IPS-NIHi11 (cell line): ENCODE measurements at regions not wholly inside any gene's neighbourhood (a gene's known extent, or its start where the extent isn't known, plus 50 kb on each side); places are given as distances from the start of the nearest gene placed in this dataset.

ENCODE experiments used
- DNase-seq: peaks from one replicate; pipeline ENCODE4 v3.0.0; 2012; ENCODE audit warnings: mixed read lengths, low spot score

DNA sequence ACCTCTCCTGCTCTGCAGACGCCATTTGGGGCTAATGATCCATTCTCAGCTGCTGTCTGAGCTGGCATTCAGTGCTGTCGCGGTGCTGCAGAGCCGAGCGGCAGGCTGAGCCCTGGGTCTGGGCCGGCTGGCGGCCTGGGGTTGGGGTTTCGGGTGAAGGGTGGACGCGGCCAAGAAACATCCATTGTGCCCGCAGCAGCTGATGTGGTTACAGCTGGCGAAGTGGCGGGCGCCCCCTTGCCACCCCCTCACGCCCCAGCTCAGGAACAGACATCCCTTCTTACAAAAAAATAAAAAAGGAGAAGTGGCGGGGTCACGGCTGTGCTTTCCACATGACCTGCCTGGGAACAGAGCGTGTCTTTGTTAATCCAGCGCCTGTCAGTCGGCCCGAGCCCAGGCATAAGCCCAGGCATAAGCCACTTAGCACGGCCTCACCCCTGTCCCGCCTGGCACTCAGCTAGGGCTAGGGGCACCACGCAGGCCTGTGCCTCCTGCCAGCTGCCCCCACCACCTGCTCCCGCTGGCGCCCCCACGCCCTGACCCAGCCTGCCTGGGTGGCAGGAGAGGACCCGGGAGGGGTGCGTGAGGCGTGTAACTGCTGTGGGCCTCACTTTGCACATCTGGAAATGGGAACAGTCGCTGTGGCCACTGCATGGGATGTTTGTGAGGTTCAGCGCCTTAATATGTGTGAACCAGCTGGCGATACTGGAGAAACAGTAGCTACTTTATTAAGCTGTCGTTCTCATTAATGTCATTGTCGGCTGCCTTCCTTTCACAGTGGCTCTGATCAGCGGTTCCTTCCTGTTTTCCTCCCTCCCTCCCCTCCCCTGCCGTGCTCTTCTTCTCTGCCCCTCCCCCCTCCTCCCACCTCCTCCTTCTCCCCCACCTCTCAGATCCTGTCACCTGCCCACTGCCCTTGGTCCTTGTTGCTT lies 197.7 kb upstream of the CIBAR2 start:
- no peak for DNase-seq

DNA sequence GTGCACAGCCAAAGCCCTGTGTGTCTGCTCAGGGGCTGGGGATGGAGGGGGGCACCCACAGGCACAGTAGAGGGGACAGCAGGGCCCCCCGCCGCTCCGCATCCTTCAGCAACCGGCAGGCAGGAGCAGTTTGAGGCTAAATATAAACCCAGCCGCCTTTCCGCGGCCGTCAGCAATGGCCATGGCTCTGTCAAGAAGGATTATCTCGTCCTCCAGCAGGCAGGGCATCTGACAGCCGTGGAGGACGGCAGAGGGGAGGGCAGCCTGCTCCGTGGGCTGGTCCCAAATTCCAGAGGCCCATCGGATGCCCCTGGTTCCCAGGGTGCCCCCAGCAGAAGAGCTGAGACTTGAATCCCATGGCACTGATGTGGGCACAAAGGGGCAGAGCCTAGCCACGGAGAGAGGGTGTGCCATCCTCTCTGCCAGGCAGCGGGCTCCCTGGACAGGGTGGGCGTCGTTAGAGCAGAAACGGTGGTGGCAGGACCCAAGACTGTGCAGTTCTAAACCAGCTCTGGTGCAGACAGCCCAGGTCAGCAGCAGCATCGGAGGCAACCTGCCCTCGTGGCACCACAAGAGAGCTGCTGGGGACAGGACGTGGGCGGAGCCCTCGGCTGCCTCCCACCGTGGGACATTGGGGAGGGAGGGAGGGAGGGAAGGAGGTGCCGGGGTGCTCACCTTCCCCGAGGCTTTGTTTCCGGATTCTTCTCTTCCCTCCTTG lies 198.8 kb upstream of the CIBAR2 start:
- no peak for DNase-seq

DNA sequence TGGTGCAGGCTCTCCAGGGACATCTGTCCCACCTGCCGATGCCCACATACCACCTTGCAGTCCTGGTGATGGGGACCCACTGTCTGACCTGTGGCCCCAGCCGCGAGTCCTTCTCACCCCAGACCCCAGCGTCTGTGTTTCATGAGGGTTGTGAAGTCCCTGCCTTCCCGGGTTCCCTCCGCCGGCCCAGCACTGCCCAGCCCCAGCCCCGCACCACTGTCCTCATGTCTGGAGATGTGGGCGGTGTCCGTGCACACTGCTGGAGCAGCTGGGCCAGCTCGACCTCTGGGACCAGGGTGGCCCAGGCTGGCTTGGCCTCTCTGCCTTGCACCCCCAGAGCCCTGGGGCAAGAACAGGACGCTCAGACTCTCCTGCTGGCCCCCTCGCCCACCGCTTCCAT lies 199.5 kb upstream of the CIBAR2 start:
- no peak for DNase-seq

DNA sequence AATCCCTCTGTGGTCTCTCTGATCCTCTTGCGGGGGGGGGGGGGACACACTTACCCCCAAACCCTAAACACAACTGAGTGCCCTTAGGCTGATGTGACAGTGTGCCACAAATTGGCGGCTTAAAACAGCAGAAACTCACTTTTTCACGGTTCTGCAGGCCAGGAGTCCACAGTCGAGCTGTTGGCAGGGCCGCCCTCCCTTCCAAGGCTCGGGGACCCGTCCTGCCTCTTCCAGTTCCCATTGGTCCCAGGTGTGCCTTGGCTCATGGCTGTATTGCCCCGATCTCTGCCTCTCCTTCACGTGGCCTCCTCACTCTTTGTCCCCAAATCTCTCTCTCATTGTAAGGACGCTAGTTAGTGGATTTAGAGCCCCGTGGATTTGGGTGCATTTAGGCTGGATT lies 199.9 kb upstream of the CIBAR2 start:
- DNase-seq: no peak

DNA sequence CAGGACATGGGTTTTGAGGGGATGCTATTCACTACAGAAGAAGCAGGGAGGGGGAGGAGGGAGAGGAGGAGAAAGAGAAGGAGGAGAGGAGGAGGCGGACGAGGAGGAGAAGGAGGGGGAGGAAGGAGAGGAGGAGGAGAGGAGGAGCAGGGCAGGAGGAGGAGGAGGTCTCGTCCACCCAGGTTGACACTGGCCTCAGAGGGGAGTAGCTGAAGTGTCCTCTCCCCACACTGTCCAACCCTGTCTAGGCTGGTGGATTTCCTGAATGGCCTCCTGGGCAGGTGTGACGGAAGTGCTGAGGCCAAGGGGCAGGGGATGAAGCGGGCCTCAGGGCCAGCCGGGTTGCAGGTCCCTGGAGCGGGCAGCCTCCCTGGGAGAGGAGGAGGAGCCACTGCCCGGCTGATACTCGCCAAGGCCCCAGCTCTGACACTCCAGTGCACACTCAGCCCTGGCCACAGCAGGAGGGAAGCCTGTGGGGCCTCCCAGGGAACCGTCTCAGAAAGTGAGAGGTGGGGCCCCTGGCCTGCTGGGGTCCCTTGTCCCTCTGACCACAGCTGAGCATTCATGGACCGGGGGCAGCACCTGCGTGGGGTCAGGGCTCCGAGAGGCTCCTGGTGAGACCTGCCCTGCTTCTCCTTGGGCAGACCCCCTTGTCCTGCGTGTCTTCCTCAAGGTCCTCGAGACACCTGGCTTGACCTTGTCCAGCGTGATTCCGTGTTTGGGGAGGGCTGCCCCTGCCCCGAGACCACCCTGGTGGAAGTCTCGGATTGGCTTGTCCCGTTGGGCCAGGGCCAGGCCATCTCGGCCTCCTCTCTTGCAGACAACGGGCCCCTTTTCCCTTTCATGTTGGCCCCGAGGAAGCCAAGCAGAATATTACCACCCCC lies 200.6 kb upstream of the CIBAR2 start:
- no peak for DNase-seq

DNA sequence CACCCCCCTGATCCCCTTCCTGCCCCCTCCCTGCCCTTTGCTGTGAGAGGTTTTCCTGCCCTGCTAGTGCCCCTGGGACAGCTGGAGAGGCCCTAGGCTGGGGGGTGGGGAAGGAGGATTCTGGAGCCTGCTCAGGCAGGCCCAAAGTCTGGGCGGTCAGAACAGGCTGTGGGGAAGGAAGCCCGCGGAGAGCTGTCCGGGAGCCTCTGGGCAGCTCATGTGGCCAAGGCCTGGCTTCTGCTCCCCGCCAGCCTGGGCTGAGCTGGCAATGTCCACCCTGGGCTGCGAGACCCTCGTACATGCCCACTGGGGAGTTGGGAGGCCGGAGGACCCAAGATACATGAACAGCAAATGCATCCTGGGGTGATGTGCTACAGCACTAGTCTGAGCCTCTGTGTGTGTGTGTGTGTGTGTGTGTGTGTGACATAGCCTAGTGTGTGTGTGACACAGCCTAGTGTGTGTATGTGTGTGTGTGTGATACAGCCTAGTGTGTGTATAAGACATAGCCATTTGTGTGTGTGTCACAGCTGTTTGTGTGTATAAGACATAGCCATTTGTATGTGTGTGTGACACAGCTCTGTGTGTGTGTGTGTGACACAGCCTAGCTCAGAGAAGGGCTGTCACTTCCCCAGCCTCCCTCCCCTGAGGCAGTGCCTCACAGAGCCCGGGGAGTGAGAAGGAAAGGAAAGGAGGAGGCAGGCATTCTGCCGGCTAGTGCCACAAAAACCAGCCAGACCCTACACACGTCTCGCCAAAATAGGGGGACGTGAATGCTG lies 201.4 kb upstream of the CIBAR2 start:
- no peak for DNase-seq

- DNase-seq: no peak
Measured at GRCh38 chr16:85314512-85314971, 202.3 kb upstream of the CIBAR2 start.

GRCh38 chr16:85315866-85316265 lies 203.6 kb upstream of the CIBAR2 start:
- no peak for DNase-seq

- peak; percentile 87 for DNase-seq
Measured at GRCh38 chr16:85316321-85316919, 204.1 kb upstream of the CIBAR2 start.

GRCh38 chr16:85316944-85317343 lies 204.7 kb upstream of the CIBAR2 start:
- DNase-seq: no peak

DNA sequence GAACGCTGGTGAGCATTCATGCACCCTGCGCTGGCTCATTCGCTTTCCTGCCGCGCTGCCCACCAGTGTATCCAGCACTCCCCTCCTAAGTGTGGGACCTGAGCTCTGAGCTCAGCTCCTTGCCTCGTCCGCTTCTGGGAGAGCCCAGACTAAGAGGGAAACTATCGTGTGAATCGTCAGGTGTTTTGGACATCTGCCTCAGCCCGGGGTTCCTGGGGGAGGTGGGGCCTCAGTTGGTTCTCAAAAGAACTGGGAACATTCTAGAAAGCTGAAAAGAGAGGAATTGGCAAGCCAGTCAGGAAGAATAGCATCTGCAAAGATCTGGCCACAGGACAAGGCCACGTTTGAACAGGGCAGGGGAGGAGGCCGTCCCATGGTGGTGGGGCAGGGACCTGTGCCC lies 205.4 kb upstream of the CIBAR2 start:
- DNase-seq: no peak

DNA sequence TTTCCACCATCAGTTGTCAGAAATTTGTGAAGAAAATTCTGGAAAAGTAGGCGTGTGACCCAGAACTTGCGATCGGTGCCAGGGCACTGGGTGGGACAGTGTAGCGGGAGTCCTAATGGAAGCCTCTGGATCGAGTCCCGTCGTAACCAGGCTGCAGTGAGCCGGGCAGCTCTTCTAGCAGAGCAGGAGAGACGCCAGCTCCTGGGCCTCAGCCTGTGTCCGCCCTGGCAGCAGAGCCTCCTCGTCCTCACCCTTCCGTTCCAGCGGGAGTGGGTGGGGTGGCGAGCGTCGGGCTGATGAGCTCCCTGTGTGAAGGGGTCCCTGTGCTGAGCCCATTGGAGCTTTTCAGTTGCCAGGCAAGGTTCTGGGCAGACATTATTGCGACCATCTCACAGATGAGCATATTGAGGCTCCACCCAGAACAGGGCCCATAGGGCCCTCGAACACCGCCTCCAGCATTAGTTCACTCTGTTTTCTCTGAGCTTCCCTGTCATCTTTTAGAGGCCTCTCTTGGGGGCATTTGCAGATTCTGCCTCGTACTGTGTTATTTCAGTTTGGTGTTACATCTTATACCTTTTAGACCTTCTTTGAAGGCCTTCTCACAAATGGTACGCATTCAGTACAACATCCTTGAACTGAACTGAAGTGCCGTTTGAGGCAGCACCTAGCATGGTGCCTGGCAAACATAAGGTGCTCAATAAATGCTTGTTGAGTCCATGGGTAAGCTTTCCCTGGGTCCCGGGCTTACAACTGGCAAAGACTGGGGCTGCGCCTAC lies 207.1 kb upstream of the CIBAR2 start:
- DNase-seq: no peak

DNA sequence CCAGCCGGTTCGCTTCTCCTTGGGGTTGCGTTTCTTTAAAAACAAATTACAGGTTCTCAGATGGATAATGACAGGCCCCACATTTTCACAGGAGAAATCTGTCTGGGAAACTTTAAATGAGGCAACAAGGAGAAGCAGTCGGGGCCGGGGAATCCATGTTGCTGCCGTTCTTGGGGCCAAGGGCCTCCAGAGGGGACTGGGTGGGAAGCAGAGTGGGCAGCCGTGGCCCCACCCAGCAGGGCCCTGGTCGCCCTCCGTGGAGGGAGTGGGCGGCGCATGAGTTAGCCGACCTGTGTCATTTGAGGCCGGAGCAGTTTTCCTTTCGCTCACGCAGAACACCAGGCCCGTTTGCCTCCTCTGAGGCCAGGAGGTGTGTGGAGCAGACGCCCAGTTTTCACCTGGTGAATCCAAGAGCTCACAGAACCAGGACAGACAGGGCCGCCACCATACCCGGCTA lies 207.7 kb upstream of the CIBAR2 start:
- DNase-seq: no peak

DNA sequence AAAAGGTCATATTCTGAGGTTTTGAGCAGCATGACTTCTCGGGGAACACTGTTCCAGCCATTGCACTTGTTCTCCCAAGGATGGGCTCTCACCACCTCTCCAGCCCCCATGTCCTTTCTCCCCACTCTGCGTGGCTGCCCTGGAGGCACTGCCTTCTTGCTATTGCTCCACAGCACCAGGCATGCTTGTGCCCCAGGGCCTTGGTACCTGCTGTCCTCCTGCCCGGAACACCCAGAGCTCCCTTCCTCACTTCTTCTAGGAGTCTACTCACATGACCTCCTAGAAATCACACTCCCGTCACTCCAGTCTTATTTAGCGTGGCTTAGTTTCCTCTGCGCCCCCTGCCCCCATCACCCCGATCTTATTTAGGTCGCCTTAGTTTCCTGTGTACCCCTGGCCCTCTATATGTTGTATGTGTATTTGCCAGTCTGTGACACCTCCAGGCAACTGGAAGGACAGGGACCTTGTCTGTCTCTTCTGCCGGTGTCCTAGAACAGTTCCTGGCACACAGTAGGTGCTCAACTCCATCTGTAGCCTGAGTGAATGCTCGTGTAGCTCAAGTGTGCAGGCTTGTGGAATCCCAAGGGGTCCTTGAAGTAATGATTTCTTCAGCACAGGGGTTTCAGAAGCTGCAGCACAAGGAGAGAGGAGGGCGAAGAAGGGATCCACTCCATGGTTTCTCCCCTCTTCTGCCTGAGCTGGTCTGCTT lies 208.6 kb upstream of the CIBAR2 start:
- DNase-seq: no peak

DNA sequence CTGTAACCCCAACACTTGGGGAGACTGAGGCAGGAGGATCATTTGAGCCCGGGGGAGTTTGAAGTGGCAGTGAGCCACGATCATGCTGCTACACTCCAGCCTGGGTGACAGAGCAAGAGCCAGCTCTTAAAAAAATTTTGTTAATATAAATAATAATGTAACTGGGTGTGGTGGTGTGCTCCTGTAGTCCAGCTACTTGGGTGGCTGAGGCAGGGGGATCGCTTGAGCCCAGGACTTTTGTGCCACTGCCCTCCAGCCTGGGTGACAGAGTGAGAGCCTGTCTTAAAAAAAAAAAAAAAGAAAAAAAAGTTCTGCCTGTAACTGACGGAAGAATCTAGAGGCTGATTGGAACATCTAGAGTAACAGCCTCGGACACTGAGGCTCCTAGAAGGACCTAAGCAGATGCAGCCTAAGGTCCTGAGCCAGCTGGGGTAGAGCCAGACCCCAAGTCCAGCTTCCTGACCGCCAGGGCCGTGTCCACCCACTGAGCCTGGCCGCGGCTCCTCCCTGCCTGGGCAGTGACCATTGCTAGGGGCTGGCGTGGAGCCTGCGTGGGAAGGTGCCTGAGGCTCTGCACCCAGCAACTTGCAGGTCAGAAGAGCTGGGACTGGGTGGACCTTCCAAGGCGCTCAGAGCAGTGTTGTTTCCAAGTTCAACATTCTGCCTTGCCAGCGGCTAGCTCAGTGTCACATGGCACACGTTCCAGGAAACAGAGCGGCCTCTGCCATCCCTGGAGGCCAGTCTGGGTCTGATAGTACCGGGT lies 209.4 kb upstream of the CIBAR2 start:
- no peak for DNase-seq

DNA sequence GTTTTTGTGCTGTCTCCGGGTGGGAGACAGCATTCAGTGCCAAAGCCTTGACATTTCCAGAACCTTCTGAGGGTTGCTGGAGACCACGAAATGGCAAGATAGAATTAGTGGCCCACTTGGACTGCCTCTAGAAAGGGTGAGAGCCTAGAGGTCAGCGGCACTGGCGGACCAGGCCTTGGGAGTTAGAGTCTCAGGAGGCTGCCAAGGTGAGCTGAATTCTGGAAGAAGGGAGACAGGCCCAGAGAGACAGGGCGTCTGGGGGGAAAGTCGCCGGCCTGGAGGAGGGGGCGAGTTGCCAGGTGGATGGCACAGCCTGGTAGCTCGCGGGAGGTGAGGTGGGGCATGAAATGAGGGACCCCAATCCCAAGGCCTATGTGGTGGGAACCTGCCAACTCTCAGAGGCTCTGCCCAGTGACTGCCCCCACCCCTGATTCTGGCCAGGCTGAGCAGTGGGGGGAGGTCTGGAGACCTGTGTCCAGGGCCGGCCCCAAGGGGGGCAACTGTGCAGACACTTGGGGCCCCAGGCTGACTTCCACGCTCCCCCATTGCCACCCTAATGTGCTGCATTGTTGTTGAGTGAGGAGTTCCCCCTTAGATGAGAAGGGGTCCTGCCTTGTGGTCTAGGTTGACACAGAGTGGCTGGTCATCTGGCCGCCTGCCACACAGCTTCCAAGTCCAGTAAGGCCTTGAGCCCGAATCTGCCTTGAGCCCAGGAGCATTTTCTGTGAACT lies 211.1 kb upstream of the CIBAR2 start:
- no peak for DNase-seq

GRCh38 chr16:85323961-85324253 lies 211.6 kb upstream of the CIBAR2 start:
- no peak for DNase-seq

- DNase-seq: no peak
Measured at GRCh38 chr16:85324488-85324887, 212.2 kb upstream of the CIBAR2 start.
